GM12878 (cell line): ENCODE measurements at regions not wholly inside any gene's neighbourhood (a gene's known extent, or its start where the extent isn't known, plus 50 kb on each side); places are given as distances from the start of the nearest gene placed in this dataset.

Source experiments
- ATAC-seq: fragments of 200-7000 bp; cut with Tn5 transposase; 3 replicates; pipeline ENCODE4 v1.9.1; 2020; ENCODE audit warnings: mild to moderate bottlenecking, moderate library complexity
- BruUV-seq: library from RNA; stranded (reverse); fragments of 400-500 nt; replicated peaks from 2 replicates; lab custom pipeline; 2021; lab: Mats Ljungman, UMichigan
- CTCF ChIA-PET: fragments of 300-600 bp; sonication (Branson Sonifier 250); formaldehyde crosslinking; extraction: SDS; loops from one replicate; lab custom pipeline; 2021; ENCODE audit warnings: inconsistent platforms; lab: Yijun Ruan, JAX
- POLR2A ChIA-PET: fragments of 350-600 bp; formaldehyde crosslinking; extraction: SDS; loops from one replicate; lab custom pipeline; 2021; ENCODE audit warnings: inconsistent platforms; lab: Charles Lee
- RAD21 ChIA-PET: fragments of 300-600 bp; sonication (Branson Sonifier 250); formaldehyde crosslinking; loops from one replicate; lab custom pipeline; 2023; ENCODE audit warnings: antibody characterized with exemption; ENCODE audit not compliant: unreplicated experiment; lab: Charles Lee
- SMC1A ChIA-PET: fragments of 300-600 bp; sonication (Branson Sonifier 250); formaldehyde crosslinking; loops from one replicate; lab custom pipeline; 2023; ENCODE audit not compliant: unreplicated experiment, uncharacterized antibody; lab: Charles Lee
- DNase-seq: peaks from one replicate; pipeline ENCODE4 v3.0.0-alpha.2; 2011; ENCODE audit warnings: low read depth, low spot score
- FAIRE-seq: peaks from 3 replicates; lab custom pipeline; 2011; peaks lifted over from hg19 to GRCh38; lab: Jason Lieb, UNC
- H2AFZ ChIP-seq: 2 replicates; pipeline ENCODE4 v1.6.0; 2011; ENCODE audit warnings: low read depth, low read length, control low read depth; ENCODE audit not compliant: control insufficient read depth
- H3K27ac ChIP-seq: 2 replicates; pipeline ENCODE4 v1.5.1; 2011; ENCODE audit warnings: control low read depth; ENCODE audit not compliant: control insufficient read depth, insufficient read depth
- H3K27me3 ChIP-seq, 2 experiments: replicated peaks in 1 of 2; 2 replicates each; pipeline versions ENCODE4 v1.6.0 to v1.6.1; 2011; ENCODE audit warnings: low read length in 1 of 2; ENCODE audit not compliant: control insufficient read depth in 2 of 2, insufficient read depth in 2 of 2
- H3K36me3 ChIP-seq, 2 experiments: 2 replicates each; pipeline ENCODE4 v1.5.1; 2011; ENCODE audit warnings: low read length in 1 of 2; ENCODE audit not compliant: control insufficient read depth in 2 of 2, insufficient read depth in 2 of 2
- H3K4me1 ChIP-seq: 2 replicates; pipeline ENCODE4 v1.6.1; 2011; ENCODE audit warnings: mild to moderate bottlenecking, low read length, moderate library complexity, mixed read lengths; ENCODE audit not compliant: control insufficient read depth, insufficient read depth
- H3K4me2 ChIP-seq: 2 replicates; pipeline ENCODE4 v1.6.0; 2011; ENCODE audit warnings: control low read depth; ENCODE audit not compliant: control insufficient read depth, insufficient read depth
- H3K4me3 ChIP-seq: fragments of 200-600 bp; sonication (generic); 2 replicates; pipeline ENCODE4 v1.5.1; 2016
- H3K79me2 ChIP-seq: 2 replicates; pipeline ENCODE4 v1.6.0; 2011; ENCODE audit warnings: low read length; ENCODE audit not compliant: control insufficient read depth, insufficient read depth
- H3K9ac ChIP-seq: 2 replicates; pipeline ENCODE4 v1.8.0; 2011; ENCODE audit warnings: low read length, control low read depth, mixed read lengths; ENCODE audit not compliant: control insufficient read depth, insufficient read depth
- H3K9me3 ChIP-seq: replicated peaks from 3 replicates; pipeline ENCODE4 v1.5.1; 2011; ENCODE audit warnings: mild to moderate bottlenecking, low read length; ENCODE audit not compliant: control insufficient read depth, insufficient read depth
- H4K20me1 ChIP-seq: 2 replicates; pipeline ENCODE4 v1.6.0; 2011; ENCODE audit not compliant: control insufficient read depth, insufficient read depth
- CBX3 ChIP-seq: fragments of 200-600 bp; sonication (generic); IDR thresholded peaks from 2 replicates; pipeline ENCODE4 v1.6.1; 2016; ENCODE audit warnings: low read depth, borderline replicate concordance
- IKZF1 ChIP-seq: fragments of 450-650 bp; conservative IDR thresholded peaks from 2 replicates; pipeline ENCODE4 v1.6.1; 2017; ENCODE audit warnings: antibody characterized with exemption, mild to moderate bottlenecking
- IKZF2 ChIP-seq, 2 experiments: fragments of 450-650 bp; IDR thresholded peaks; 2 replicates each; pipeline ENCODE4 v1.6.1; 2017; ENCODE audit warnings: mild to moderate bottlenecking in 2 of 2, moderate library complexity in 2 of 2
- MYB ChIP-seq: fragments of 150-350 bp; IDR thresholded peaks from 2 replicates; pipeline ENCODE4 v1.6.1; 2014; ENCODE audit warnings: mild to moderate bottlenecking, low read depth, low read length, borderline replicate concordance
- RFX5 ChIP-seq: IDR thresholded peaks from 2 replicates; pipeline ENCODE4 v1.6.1; 2011; ENCODE audit warnings: low read depth, low read length, improper control_type of control experiment
- SUPT20H ChIP-seq: IDR thresholded peaks from 2 replicates; pipeline ENCODE4 v1.6.1; 2011; ENCODE audit warnings: low read depth, mild to moderate bottlenecking, low read length, moderate library complexity, borderline replicate concordance; ENCODE audit not compliant: control insufficient read depth
- TARDBP ChIP-seq: IDR thresholded peaks from 2 replicates; pipeline ENCODE4 v1.6.1; 2016; ENCODE audit warnings: borderline replicate concordance
- TCF7 ChIP-seq: IDR thresholded peaks from 2 replicates; pipeline ENCODE4 v1.6.1; 2014; ENCODE audit warnings: antibody characterized with exemption, borderline replicate concordance
- YY1 ChIP-seq: IDR thresholded peaks from 2 replicates; pipeline ENCODE4 v1.6.1; 2011; ENCODE audit warnings: low read depth, mild to moderate bottlenecking, low read length
- ZSCAN29 ChIP-seq: fragments of 450-650 bp; IDR thresholded peaks from 2 replicates; pipeline ENCODE4 v1.6.1; 2017; ENCODE audit warnings: mild to moderate bottlenecking, moderate library complexity
- WGBS: methylation state at CpG from one replicate; pipeline ENCODE4 v1.1.6; 2016; ENCODE audit warnings: low lambda C conversion rate; ENCODE audit not compliant: insufficient replicate concordance, insufficient coverage; ENCODE audit errors: missing lambda C conversion rate; 5-methylcytosine and 5-hydroxymethylcytosine counted together
- in situ Hi-C: fragments of 300-500 bp; cut with MboI; formaldehyde crosslinking; loops from 9 replicates; pipeline ENCODE4 v1.14.3; 2018; ENCODE audit warnings: mixed read lengths
- intact Hi-C: fragments of 100-400 bp; cut with micrococcal nuclease; formaldehyde crosslinking; loops from one replicate; pipeline ENCODE4 v1.14.2; 2022; ENCODE audit not compliant: unreplicated experiment
- TF ChIP-seq, protein P1 (sequence below): IDR thresholded peaks from 2 replicates; pipeline ENCODE4 v1.6.1; 2011; ENCODE audit warnings: low read depth, low read length, improper control_type of control experiment, borderline replicate concordance
- TF ChIP-seq, protein P2 (sequence below): IDR thresholded peaks from 2 replicates; pipeline ENCODE4 v1.6.1; 2012; ENCODE audit warnings: low read depth, low read length, improper control_type of control experiment
- TF ChIP-seq, protein P3 (sequence below): fragments of 150-350 bp; IDR thresholded peaks from 2 replicates; pipeline ENCODE4 v1.6.1; 2014; ENCODE audit warnings: mild to moderate bottlenecking, low read depth, low read length

DNA sequence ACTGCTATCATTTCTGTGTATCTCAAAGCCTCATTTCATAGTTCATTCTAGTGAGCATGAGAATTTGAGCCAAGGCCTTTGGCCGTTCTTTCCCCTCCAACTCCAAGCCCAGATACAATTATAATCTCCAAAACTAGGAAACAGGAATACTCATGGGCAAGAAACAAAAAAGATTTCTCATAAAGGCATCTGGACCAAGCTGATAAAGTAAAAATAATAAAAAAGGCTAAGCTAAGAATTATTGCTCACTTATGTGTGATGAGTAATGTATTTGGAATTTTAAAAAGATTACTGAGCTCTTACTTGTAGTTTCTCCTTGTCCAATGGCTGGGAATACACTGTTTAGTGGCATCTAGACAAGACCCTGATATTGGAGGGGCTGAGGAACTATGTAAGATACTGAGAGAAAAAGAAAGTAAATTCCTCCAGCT lies 196.4 kb upstream of the POM121L12 start:
- DNase-seq (no peak), FAIRE-seq (no peak)
- POLR2A ChIA-PET = no interaction called here
- Histone ChIP-seq H3K4me3 (no peak overlapping the region), H3K79me2 (no peaks in the 10 kb centered on the region), H3K4me2 (no peak overlapping the region), H3K27ac (no peak overlapping the region), H3K4me1 (no peaks in the 10 kb centered on the region)
- in situ Hi-C loops = no loop called here
- no TSS peak for BruUV-seq
- CTCF ChIA-PET = no interaction called here
- RAD21 ChIA-PET = no interaction called here
- TF ChIP-seq IKZF1 (no peak), RFX5 (no peak), SUPT20H (no peak), TCF7 (no peak), CBX3 (no peak), ZSCAN29 (no peak), YY1 (no peak), IKZF2 (IDR thresholded peaks at IDR 0.05) (no peak), TARDBP (no peak), MYB (no peak)
- TF ChIP-seq, protein P1, sequence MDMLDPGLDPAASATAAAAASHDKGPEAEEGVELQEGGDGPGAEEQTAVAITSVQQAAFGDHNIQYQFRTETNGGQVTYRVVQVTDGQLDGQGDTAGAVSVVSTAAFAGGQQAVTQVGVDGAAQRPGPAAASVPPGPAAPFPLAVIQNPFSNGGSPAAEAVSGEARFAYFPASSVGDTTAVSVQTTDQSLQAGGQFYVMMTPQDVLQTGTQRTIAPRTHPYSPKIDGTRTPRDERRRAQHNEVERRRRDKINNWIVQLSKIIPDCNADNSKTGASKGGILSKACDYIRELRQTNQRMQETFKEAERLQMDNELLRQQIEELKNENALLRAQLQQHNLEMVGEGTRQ = no peak
- TF ChIP-seq, protein P2, sequence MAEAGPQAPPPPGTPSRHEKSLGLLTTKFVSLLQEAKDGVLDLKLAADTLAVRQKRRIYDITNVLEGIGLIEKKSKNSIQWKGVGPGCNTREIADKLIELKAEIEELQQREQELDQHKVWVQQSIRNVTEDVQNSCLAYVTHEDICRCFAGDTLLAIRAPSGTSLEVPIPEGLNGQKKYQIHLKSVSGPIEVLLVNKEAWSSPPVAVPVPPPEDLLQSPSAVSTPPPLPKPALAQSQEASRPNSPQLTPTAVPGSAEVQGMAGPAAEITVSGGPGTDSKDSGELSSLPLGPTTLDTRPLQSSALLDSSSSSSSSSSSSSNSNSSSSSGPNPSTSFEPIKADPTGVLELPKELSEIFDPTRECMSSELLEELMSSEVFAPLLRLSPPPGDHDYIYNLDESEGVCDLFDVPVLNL = no peak
- TF ChIP-seq, protein P3, sequence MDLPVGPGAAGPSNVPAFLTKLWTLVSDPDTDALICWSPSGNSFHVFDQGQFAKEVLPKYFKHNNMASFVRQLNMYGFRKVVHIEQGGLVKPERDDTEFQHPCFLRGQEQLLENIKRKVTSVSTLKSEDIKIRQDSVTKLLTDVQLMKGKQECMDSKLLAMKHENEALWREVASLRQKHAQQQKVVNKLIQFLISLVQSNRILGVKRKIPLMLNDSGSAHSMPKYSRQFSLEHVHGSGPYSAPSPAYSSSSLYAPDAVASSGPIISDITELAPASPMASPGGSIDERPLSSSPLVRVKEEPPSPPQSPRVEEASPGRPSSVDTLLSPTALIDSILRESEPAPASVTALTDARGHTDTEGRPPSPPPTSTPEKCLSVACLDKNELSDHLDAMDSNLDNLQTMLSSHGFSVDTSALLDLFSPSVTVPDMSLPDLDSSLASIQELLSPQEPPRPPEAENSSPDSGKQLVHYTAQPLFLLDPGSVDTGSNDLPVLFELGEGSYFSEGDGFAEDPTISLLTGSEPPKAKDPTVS = no peak
- TF ChIP-seq, all 136 proteins: peak for 0
- Histone ChIP-seq H2AFZ (no peak overlapping the region), H4K20me1 (no peaks in the 10 kb centered on the region), H3K27me3 (no peaks in the 10 kb centered on the region), H3K9me3 (no peaks in the 10 kb centered on the region), H3K9ac (no peak overlapping the region), H3K36me3 (no peaks in the 10 kb centered on the region)
- intact Hi-C loops = no loop called here
- WGBS = 0% methylated on average over 1 of the region's 1 CpG
- SMC1A ChIA-PET = interaction anchor here (0.9 kb wide), 1 partner anchor 17 kb away, joined by 3 read pairs; no protein-coding TSS in a partner anchor
- ATAC-seq = no peak
